MCF 10A (cell line): ENCODE measurements at regions not wholly inside any gene's neighbourhood (a gene's known extent, or its start where the extent isn't known, plus 50 kb on each side); places are given as distances from the start of the nearest gene placed in this dataset.

ENCODE experiments used
- BruUV-seq: library from RNA; stranded (reverse); fragments of 400-500 nt; replicated peaks from 2 replicates; lab custom pipeline; 2021; lab: Mats Ljungman, UMichigan
- CTCF ChIA-PET: fragments of 300-600 bp; sonication (Branson Sonifier 250); formaldehyde crosslinking; extraction: SDS; loops from one replicate; lab custom pipeline; 2021; ENCODE audit warnings: antibody characterized with exemption, inconsistent platforms; lab: Yijun Ruan, JAX
- POLR2A ChIA-PET: fragments of 300-600, 350-650 bp; sonication (Branson Sonifier 250); formaldehyde crosslinking; extraction: SDS; loops from one replicate; lab custom pipeline; 2020; ENCODE audit warnings: antibody characterized with exemption, inconsistent platforms; lab: Yijun Ruan, JAX
- DNase-seq: peaks from one replicate; pipeline ENCODE4 v3.0.0-alpha.2; 2018; ENCODE audit not compliant: unreplicated experiment
- H3K27ac Mint-ChIP-seq: one replicate; pipeline ENCODE4 v1.8.0; 2022; ENCODE audit warnings: mild to moderate bottlenecking, low read depth, mixed read lengths; ENCODE audit not compliant: unreplicated experiment
- H3K27me3 Mint-ChIP-seq: one replicate; pipeline ENCODE4 v1.8.0; 2022; ENCODE audit warnings: mixed read lengths; ENCODE audit not compliant: insufficient read depth, unreplicated experiment
- H3K36me3 Mint-ChIP-seq: one replicate; pipeline ENCODE4 v1.8.0; 2022; ENCODE audit warnings: mild to moderate bottlenecking, moderate library complexity, mixed read lengths; ENCODE audit not compliant: insufficient read depth, unreplicated experiment
- H3K4me1 Mint-ChIP-seq: one replicate; pipeline ENCODE4 v1.8.0; 2022; ENCODE audit warnings: mixed read lengths; ENCODE audit not compliant: insufficient read depth, unreplicated experiment
- H3K4me3 Mint-ChIP-seq: one replicate; pipeline ENCODE4 v1.8.0; 2022; ENCODE audit warnings: mild to moderate bottlenecking, moderate library complexity, mixed read lengths; ENCODE audit not compliant: unreplicated experiment
- H3K9me3 Mint-ChIP-seq: one replicate; pipeline ENCODE4 v1.8.0; 2022; ENCODE audit warnings: mixed read lengths; ENCODE audit not compliant: unreplicated experiment
- intact Hi-C: fragments of 100-400 bp; cut with micrococcal nuclease; formaldehyde crosslinking; loops from 2 replicates; pipeline ENCODE4 v1.14.1; 2022
- TF ChIP-seq, protein P1 (sequence below): fragments of 200-600 bp; IDR thresholded peaks from one replicate; pipeline ENCODE4 v1.8.0; 2022; ENCODE audit warnings: antibody characterized with exemption, mild to moderate bottlenecking; ENCODE audit not compliant: unreplicated experiment

GRCh38 chr4:10809905-10810304 is 125.3 kb upstream of the CLNK start:
- peaks cover 36% of the 10 kb centered on the region for H3K9me3 Mint-ChIP-seq
- TF ChIP-seq, protein P1, sequence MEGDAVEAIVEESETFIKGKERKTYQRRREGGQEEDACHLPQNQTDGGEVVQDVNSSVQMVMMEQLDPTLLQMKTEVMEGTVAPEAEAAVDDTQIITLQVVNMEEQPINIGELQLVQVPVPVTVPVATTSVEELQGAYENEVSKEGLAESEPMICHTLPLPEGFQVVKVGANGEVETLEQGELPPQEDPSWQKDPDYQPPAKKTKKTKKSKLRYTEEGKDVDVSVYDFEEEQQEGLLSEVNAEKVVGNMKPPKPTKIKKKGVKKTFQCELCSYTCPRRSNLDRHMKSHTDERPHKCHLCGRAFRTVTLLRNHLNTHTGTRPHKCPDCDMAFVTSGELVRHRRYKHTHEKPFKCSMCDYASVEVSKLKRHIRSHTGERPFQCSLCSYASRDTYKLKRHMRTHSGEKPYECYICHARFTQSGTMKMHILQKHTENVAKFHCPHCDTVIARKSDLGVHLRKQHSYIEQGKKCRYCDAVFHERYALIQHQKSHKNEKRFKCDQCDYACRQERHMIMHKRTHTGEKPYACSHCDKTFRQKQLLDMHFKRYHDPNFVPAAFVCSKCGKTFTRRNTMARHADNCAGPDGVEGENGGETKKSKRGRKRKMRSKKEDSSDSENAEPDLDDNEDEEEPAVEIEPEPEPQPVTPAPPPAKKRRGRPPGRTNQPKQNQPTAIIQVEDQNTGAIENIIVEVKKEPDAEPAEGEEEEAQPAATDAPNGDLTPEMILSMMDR = no peak
- H3K27me3 Mint-ChIP-seq = no peaks in the 10 kb centered on the region
- POLR2A ChIA-PET = no interaction called here
- no peaks in the 10 kb centered on the region for H3K4me1 Mint-ChIP-seq
- H3K27ac Mint-ChIP-seq = no peak overlapping the region
- no peaks in the 10 kb centered on the region for H3K36me3 Mint-ChIP-seq
- intact Hi-C loops = no loop called here
- H3K4me3 Mint-ChIP-seq = no peak overlapping the region
- no peak for DNase-seq
- CTCF ChIA-PET = no interaction called here
- BruUV-seq = no TSS peak

- H3K4me1 Mint-ChIP-seq = no peaks in the 10 kb centered on the region
- TF ChIP-seq, protein P1 = no peak
- ChIA-PET POLR2A (no interaction called here), CTCF (no interaction called here)
- BruUV-seq = no TSS peak
- H3K27ac Mint-ChIP-seq = no peak overlapping the region
- DNase-seq = peak; percentile 31
- intact Hi-C loops = no loop called here
- H3K36me3 Mint-ChIP-seq = no peaks in the 10 kb centered on the region
- no peak overlapping the region for H3K4me3 Mint-ChIP-seq
- peaks cover 42% of the 10 kb centered on the region for H3K9me3 Mint-ChIP-seq
- no peaks in the 10 kb centered on the region for H3K27me3 Mint-ChIP-seq
Measured at GRCh38 chr4:10808591-10808990, 124.0 kb upstream of the CLNK start.

DNA sequence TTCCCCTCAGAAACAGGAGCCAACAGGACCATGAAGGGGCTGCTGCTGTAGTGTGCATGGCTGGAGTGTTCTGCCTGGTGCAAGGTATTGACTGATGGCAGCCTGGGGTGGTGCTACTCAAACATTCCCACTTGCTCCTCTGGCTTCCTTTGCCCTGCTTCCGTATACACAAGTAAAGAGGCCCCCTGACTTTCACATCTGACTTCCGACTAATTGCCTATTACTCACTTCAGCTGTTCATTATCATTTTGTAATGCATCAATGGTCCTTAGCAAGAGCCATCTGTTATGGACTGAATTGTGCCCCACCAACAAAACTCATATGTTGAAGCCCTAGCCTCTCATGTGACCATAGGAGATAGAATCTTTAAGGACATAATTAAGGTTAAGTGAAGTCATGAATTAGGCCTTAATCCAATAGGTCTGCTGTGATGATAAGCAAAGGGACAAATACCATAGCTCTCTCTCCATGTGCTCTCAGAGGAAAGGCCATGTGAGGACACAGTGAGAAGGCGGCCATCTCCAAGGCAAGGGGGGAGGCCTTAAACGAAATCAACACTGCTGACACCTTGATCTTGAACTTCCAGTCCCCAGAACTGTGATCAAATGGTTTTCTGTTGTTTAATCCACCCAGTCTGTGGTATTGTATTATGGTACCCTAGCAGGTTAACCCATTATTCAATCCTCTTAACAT is 122.5 kb upstream of the CLNK start:
- BruUV-seq = no TSS peak
- intact Hi-C loops = no loop called here
- Mint-ChIP-seq H3K36me3 (no peaks in the 10 kb centered on the region), H3K9me3 (peaks cover 35% of the 10 kb centered on the region), H3K4me1 (no peaks in the 10 kb centered on the region), H3K27ac (no peak overlapping the region), H3K4me3 (no peak overlapping the region), H3K27me3 (no peaks in the 10 kb centered on the region)
- CTCF ChIA-PET = interaction anchor here (1.0 kb wide), 1 partner anchor 49 kb away, joined by 5 read pairs; no protein-coding TSS in a partner anchor
- POLR2A ChIA-PET = interaction anchor here (1.1 kb wide), 1 partner anchor 10 kb away, joined by 3 read pairs; no protein-coding TSS in a partner anchor
- no peak for DNase-seq
- TF ChIP-seq, protein P1 = no peak

DNA sequence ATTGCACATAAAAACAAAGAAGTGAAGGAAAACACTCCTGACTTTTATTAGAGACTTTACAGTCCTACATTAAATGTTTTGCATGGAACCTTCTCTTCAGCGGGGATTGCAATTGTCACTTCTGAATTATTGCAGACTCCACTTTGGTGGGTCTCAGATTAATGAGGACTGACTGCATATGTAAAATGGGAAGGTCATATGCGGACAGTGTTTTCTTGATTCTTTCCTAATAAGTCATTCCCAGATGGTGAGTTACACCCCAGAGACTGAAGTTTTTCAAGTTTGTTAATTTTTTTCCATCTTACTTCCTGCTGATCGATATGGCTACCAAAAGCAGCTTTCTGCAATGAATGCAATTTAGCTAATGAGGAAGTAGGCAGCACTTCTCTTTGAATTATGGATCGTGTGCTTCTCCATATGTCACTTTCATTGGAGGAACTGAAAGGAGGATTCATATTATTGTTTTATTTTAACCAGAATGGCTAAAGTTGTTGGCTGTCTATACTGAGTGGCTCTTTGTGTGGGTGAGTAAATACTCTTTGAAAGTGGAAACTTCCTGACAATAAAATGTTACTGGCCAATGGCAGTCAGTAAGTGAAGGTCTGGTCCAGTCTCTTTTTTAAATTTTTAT is 119.3 kb upstream of the CLNK start:
- no peak overlapping the region for H3K27ac Mint-ChIP-seq
- intact Hi-C loops = no loop called here
- POLR2A ChIA-PET = no interaction called here
- no peak for DNase-seq
- peaks cover 48% of the 10 kb centered on the region for H3K9me3 Mint-ChIP-seq
- no TSS peak for BruUV-seq
- CTCF ChIA-PET = no interaction called here
- no peak overlapping the region for H3K4me3 Mint-ChIP-seq
- H3K4me1 Mint-ChIP-seq = no peaks in the 10 kb centered on the region
- no peaks in the 10 kb centered on the region for H3K36me3 Mint-ChIP-seq
- H3K27me3 Mint-ChIP-seq = no peaks in the 10 kb centered on the region
- TF ChIP-seq, protein P1 = no peak
